ENCODE measurements at regions not wholly inside any gene's neighbourhood (a gene's known extent, or its start where the extent isn't known, plus 50 kb on each side); places are given as distances from the start of the nearest gene placed in this dataset.

DNA sequence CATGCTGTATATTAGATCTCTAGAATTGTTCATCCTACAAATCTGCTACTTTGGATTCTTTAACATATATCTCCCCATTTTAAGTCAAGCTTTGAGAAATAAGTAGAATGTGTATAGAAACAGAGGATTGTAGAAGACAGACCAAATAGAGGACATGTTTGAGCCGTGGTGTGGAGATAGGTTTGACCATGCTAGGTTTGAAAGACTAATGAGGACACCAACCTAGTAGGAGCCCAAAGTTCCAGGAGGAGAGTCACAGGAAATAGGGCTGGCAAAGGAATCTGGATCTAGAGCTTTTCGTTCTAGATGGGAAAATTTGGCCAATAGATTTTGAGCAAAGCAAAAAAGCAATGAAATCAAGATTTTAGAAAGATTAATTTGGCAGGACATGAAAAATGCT, 60.5 kb upstream of the TBX20 start:
- H3K36me3 ChIP-seq (ENCODE audit: control insufficient read depth in 2 of 3, insufficient read depth in 3 of 3, low read length in 3 of 3) = no peaks in the 10 kb centered on the region
- no peaks in the 10 kb centered on the region for H3K4me1 ChIP-seq (ENCODE audit: control insufficient read depth in 2 of 3, insufficient read depth in 2 of 3, low read depth in 1 of 3, low read length in 3 of 3)
- H3K9me3 ChIP-seq (ENCODE audit: control insufficient read depth in 2 of 3, insufficient read depth in 1 of 3, low read length in 3 of 3) = no peaks in the 10 kb centered on the region
- H3K9ac ChIP-seq (ENCODE audit: low read length in 3 of 3) = no peak overlapping the region
- no peaks in the 10 kb centered on the region for H3K27me3 ChIP-seq (ENCODE audit: control insufficient read depth, insufficient read depth, low read length)
- TF ChIP-seq, protein P1, sequence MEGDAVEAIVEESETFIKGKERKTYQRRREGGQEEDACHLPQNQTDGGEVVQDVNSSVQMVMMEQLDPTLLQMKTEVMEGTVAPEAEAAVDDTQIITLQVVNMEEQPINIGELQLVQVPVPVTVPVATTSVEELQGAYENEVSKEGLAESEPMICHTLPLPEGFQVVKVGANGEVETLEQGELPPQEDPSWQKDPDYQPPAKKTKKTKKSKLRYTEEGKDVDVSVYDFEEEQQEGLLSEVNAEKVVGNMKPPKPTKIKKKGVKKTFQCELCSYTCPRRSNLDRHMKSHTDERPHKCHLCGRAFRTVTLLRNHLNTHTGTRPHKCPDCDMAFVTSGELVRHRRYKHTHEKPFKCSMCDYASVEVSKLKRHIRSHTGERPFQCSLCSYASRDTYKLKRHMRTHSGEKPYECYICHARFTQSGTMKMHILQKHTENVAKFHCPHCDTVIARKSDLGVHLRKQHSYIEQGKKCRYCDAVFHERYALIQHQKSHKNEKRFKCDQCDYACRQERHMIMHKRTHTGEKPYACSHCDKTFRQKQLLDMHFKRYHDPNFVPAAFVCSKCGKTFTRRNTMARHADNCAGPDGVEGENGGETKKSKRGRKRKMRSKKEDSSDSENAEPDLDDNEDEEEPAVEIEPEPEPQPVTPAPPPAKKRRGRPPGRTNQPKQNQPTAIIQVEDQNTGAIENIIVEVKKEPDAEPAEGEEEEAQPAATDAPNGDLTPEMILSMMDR (IDR thresholded peaks at IDR 0.05; ENCODE audit: borderline replicate concordance, extremely low read depth, insufficient read depth) = no peak
- no peak overlapping the region for H3K27ac ChIP-seq (ENCODE audit: low read depth in 2 of 2, low read length in 2 of 2)
- intact Hi-C loops (cut with DNase I) = no loop called here
- no peak for FAIRE-seq
- no peak for DNase-seq
- H3K4me3 ChIP-seq (ENCODE audit: low read length in 3 of 3) = no peak overlapping the region

DNA sequence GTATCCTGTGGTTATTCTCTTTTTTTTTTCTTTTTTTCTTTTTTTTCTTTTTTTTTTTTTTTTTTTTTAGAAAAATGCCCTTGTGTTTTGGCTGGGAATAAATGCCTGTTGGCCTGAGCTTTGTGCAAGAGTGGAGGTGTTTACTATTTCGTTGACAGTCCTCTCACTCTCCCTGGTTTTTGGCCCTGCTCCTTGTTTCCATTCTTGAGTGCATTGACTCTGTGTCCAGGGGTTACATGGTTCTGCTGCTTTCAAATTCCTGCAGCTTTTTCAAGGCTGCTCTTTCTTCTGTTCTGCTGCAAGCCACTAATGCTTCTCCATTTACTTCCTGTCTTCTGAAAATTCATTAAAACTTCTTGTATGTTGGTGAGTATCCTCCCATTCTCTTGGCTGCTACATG, 59.7 kb upstream of the TBX20 start:
- no peaks in the 10 kb centered on the region for H3K36me3 ChIP-seq (ENCODE audit: control insufficient read depth in 2 of 3, insufficient read depth in 3 of 3, low read length in 3 of 3)
- no peaks in the 10 kb centered on the region for H3K9me3 ChIP-seq (ENCODE audit: control insufficient read depth in 2 of 3, insufficient read depth in 1 of 3, low read length in 3 of 3)
- no peak for FAIRE-seq
- intact Hi-C loops (cut with DNase I) = no loop called here
- H3K9ac ChIP-seq (ENCODE audit: low read length in 3 of 3) = no peak overlapping the region
- TF ChIP-seq, protein P1 (IDR thresholded peaks at IDR 0.05; ENCODE audit: borderline replicate concordance, extremely low read depth, insufficient read depth) = no peak
- no peak overlapping the region for H3K4me3 ChIP-seq (ENCODE audit: low read length in 3 of 3)
- no peak overlapping the region for H3K27ac ChIP-seq (ENCODE audit: low read depth in 2 of 2, low read length in 2 of 2)
- DNase-seq = no peak
- H3K27me3 ChIP-seq (ENCODE audit: control insufficient read depth, insufficient read depth, low read length) = no peaks in the 10 kb centered on the region
- H3K4me1 ChIP-seq (ENCODE audit: control insufficient read depth in 2 of 3, insufficient read depth in 2 of 3, low read depth in 1 of 3, low read length in 3 of 3) = no peaks in the 10 kb centered on the region
